ENCODE measurements at regions not wholly inside any gene's neighbourhood (a gene's known extent, or its start where the extent isn't known, plus 50 kb on each side); places are given as distances from the start of the nearest gene placed in this dataset.

DNA sequence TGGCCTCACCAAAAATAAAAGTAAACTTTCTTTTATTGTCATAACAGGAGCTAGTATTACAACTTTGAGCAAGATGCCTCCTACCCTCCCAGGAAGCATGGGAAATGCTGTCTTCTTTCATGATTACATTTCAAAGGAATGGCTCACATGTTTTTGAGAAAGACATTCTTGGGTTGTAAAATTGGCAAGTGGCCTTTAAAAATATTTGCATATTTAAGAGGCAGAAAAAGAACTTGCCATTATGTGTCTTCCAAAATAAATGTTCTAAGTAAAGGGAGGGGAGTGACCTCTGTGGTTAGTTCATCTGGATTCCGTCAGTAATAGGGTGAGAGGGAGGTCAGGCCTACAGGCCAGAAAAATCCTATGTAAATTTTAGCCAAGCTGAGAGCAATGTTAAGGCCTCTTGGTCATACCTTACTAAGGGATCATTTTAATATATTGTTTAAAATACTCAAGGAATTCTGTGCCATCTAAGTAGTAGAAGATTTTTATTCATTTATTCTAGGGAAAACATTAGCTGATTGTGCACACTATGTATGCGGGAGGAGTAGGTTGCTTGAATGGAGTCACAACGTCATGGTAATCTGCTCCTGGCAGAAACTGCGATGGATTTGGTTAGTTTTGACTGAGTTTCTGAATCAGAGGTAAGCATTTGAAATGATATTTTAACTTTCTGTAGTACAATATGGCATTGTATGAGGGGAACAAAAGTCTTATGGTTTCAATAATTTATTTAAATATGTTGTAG lies 1485.7 kb upstream of the CDH9 start:
- H3K27ac ChIP-seq = no peak overlapping the region

DNA sequence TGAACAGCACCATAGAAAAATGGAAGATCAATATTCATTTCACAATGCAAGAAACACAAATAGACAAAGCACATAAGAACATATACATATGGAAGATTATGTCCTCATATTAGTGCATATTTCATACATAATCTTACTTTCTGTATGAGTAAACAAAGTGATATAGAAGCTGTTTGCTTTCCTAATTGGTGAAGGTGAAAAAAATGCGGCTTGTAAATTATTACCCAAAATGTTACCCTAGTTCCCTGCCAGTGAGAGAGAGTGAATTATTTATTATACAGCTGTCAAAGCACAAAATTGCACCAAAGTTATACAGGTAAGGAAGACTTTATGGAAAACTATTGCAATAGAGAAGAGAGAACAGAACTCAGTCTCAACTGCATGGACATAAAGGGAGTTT lies 1485.0 kb upstream of the CDH9 start:
- Histone ChIP-seq H3K27ac (no peak overlapping the region), H3K4me3 (no peak overlapping the region)

More for the DNA sequence above, 1485.7 kb upstream of the CDH9 start:
- no peak overlapping the region for H3K4me3 ChIP-seq

DNA sequence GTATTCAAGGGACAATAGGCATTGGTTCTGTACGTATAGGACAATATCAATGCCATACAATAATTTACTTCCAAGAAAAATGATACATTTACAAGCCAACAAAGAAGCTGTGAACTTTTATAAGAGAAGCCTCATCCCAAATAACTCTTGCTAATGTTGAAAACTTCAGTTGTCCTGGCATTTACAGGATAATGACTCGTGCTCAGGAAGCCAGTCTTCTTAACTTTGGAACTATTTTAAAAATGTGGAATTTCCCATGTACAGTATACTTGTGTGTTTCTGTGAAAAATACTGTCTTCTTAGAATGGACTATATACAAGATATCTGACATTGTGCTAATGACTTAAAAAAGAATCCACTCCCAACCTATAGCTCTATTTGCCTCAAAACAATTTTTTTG lies 1479.3 kb upstream of the CDH9 start:
- H3K4me3 ChIP-seq = no peak overlapping the region
- no peak overlapping the region for H3K27ac ChIP-seq

DNA sequence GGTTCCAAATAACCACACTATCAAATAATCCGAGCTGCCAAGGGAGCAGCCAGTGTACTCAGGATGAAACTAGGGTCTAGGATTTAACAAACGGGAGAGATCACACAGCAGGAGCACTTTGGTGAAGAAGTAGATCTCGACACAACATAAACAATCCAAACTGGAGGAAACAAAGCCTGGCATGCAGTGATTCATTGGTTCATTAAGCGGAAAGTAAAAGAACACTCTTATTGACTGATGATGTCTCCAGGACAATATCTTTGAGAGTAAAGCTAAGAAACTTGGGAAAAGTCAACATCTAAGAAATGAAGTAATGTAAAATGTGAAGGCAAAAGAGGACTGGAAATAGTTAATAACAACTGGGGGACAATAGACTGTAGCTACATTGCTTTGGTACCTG lies 1478.3 kb upstream of the CDH9 start:
- Histone ChIP-seq H3K27ac (no peak overlapping the region), H3K4me3 (no peak overlapping the region)

DNA sequence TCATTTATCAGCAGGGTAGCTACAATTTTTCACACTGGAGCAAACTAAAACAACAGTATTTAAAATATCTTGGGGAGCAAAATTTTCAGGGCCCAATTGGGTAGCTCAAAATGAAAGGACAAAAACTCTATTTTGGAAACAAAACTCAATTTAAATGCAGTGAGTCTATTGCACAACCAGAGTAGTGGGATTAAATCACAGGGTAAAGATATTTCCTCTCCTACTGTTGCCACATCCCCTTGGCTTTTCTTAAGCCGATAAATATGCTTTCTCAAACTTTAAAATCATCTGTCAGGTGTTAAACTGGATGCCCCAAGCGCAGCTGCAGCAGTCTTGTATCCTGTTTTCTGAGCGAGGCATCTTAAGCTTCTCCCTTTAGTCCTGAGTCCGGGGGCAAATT lies 1474.3 kb upstream of the CDH9 start:
- no peak overlapping the region for H3K4me3 ChIP-seq
- no peak overlapping the region for H3K27ac ChIP-seq

DNA sequence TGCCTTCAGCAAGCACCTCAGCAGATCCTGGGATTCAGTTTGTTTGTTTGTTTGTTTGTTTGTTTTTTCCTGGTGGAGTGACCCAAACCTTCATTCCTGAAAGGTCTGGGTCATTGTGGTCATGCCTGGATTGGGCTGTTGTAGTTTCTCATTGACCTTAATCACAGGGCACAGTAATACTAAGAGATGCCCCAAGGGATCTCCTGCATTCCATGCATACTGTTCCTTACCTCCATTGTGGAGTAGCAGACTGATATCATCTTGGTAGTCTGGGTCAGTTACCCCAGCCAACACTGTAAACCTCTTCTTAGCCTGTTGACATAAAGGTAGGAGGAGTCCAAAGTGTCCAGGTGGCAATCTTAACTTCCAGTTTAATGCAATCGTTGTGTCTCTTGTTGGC lies 1466.7 kb upstream of the CDH9 start:
- no peak overlapping the region for H3K27ac ChIP-seq
- no peak overlapping the region for H3K4me3 ChIP-seq

DNA sequence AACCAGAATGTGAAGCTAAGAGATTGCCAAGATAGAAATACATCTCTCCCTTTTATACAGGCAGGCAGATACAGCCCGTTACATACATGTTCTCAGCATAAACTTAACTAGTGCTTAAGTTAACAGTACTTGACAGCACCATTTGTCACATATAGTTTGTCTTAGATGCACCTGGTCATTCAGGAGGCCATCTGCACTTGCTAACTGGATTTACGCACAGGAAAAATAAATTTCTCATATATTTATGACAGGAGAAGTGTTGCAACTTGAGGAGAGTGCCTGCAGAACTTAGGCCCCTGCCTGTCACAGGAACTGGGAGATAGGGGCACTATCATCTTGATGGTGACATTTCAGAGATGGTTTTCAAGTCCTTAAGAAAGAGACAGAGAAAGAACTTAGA lies 1462.1 kb upstream of the CDH9 start:
- Histone ChIP-seq H3K4me3 (no peak overlapping the region), H3K27ac (no peak overlapping the region)

DNA sequence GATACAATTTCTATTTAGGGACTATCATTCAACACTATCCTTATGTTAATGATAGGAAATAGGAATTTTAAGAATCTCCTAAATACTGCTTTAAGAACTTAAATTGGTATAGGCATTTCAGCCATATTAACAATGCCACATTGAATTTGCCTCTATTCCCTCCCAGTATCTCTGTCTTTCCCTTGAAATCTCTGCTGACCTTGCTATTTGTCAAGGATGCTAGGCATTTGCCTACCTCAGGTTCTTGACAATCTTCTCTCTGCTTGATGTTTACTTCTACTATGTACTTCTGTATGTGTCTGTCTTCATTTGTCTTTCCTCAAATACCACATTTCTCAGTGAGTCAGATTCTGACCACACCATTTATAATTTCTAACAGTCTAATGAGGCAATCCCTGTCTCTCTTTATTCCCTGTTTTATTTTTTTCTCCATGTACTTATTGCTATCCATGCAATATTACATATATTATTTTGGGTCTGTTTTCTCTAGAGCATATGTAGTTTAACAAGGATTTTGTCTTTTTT lies 1461.4 kb upstream of the CDH9 start:
- Histone ChIP-seq H3K27ac (no peak overlapping the region), H3K4me3 (no peak overlapping the region)

DNA sequence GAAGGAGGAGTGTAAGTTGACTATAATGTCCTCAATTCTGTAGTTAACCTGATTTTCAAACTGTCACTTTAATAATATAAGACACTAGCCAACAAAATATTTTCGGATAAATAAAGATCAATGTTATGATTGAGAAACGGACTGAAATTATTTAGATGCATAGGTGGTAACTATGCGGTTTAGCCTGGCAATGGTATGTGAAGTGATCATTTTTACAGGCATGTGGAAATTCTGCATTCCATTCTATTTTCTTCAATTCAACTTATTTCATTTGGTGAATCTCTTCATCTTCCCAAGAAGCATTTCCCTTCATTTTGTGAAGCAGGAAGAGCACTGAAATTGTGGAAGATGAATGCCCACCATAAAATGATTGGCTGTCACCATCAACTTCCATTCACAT lies 1457.5 kb upstream of the CDH9 start:
- Histone ChIP-seq H3K4me3 (no peak overlapping the region), H3K27ac (no peak overlapping the region)

DNA sequence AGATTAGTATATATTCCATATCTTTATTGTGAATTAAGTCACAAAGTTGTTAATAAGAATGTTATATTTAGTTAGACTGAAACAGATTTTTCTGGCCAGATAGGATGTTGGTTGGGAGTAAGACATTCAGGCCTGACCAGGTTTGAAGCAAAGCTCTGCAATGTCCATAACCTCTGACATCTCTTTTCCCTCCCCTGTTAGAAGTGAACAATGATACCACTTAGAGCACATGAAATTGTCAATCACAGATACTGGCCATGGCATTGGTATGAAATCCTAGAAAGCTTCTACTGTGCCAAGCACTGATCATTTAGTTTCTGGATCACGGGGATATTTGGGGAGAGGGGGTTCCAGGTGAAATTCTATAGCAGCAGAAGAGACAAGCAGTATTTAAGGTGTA lies 1455.1 kb upstream of the CDH9 start:
- H3K27ac ChIP-seq = no peak overlapping the region
- H3K4me3 ChIP-seq = no peak overlapping the region

DNA sequence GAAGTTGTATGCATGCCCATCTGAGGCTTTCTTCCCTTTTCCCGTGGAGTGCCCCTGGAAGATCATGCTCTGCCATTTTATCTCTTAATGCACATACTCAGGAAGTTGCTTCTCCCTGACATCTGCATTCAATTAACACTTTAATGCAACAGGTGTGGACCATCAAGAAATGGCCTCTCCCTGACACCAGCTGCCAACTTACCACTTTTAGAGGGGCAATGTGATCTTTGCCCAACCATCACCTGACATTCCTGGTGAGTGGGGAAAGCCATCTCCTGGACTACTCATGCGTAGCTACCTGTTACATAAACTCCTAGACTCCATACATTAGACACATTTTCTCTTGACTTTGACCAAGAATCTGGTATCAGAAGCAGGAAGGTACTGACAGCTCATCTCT lies 1450.4 kb upstream of the CDH9 start:
- Histone ChIP-seq H3K27ac (no peak overlapping the region), H3K4me3 (no peak overlapping the region)

DNA sequence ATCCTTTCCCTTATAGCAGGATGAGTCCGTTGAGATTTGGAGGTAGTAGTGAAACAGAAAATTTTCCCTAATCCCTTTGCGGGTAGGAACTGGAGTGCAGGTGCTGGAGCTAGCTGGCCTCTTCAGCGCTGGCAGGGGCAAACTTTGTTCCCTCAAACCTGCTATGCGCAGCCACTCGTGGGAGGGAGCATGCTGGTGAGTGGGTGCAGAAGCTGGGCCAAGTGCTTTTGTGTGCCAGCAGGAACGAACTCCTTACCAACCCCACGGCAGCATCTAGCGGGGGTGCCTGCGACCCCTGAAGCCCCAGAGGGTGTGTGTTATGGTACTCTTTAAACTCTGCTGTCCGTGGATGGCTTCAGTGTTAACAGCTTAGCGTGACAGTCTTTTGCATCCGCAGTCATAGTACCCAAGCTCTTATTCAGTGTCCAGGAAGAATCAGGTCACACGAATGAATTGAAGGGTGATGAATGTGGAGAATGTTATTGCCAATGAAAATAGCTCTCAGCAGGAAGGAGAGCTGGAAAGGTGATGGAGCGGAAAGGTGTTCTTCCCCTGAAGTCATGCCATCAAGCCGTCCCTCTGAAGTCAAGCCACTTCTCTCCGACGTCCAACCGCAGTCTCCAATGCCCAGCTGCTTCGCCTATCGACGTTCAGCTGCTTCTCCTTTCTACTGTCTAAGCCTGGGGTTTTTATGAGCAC lies 1445.1 kb upstream of the CDH9 start:
- Histone ChIP-seq H3K4me3 (no peak overlapping the region), H3K27ac (no peak overlapping the region)

DNA sequence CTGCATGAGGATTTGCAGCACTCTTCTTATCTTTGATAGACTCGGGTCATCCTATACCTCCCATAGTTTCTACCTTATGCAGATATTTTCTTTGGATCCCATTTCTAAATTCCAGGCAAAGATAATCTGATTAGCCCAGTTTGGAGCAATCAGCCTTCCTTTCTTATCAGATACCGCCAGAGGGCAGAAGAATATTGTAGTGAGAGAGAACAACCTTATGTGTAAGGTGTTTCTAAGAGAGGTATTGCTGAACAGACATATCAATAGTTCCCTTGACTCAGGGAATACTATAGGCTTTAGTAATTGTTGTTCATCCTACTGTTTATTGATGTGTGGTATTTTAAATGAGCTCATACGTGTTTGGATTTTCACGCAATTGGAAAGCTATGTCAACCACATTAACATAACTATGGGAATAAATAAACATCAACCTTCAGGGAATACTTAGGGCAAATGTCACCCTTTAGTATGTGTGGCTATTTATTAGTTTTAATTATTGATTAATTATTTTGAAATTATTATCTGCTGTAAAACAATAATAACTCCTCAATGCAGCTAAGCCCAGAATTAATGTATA lies 1435.2 kb upstream of the CDH9 start:
- Histone ChIP-seq H3K27ac (no peak overlapping the region), H3K4me3 (no peak overlapping the region)

DNA sequence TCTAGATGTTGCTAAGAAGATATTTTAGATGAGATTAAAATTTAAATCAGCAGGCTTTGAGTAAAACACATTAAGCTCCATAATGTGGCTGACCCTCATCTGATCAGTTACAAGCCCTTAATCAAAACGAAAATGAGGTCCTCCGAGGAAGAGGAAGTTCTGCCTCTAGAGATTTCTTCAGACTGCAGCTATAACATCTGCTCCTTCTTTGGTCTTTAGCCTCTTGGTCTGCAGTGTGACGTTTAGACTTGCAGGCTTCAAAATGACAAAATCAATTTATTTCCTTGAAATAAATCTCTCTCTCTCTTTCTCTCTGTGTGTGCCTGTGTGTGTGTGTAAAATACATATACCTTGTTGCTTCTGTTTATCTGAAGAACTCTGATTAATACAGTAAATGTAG lies 1429.8 kb upstream of the CDH9 start:
- H3K4me3 ChIP-seq = no peak overlapping the region
- H3K27ac ChIP-seq = no peak overlapping the region

DNA sequence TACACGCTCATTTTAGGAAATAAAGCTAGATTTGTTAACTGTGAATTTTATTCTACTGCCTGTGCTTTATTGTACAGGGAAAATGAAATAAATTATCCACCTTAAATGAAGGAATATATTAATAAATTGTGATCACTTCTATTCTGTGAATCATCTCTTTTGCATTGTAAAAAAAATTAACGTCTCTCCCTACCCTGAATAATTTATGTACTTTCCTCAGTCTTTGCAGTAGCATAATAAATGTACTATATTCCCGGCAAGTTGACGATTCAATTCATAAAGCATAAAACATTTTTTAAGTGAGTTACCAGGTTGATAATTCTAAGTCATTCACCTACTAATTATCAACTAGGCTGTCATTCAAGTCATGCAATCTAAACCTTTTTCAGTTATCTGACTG lies 1425.3 kb upstream of the CDH9 start:
- Histone ChIP-seq H3K27ac (no peak overlapping the region), H3K4me3 (no peak overlapping the region)

DNA sequence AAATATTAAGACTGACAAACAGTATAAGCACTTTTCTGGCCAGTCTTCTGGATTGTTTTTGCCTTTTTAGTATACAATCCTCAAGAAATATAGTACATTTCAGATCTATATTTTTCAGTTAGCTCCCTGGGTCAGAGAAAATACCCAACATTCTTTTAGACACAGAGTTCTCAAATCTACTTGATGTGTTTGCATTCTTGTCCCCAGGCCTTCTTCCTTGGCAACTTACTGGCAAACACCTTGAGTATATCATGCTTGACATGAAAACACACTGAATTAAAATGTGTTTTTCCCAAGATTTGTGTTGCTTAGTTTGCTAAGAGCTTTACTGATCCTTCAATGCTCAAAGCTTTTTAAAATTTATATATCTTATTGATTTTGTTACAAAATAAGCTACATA lies 1413.1 kb upstream of the CDH9 start:
- Histone ChIP-seq H3K27ac (no peak overlapping the region), H3K4me3 (no peak overlapping the region)

DNA sequence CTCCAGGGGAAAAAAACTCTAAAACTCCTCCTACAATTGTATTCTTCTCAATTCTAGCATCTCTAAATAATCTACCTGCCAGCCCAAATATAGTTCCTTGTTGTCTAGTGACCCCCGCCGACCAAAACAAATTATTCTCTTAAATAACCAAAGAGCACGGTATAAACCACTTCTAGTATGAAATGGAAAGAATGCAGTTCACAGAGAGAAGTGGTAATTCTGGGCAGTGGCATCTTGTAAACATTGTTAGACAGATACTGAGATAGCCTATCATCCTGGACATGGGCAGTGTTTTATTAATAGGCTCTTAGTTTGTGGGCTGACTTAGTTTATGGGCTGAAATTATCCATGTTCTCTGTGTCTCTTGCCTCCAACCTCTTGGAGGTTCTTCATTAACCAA lies 1412.6 kb upstream of the CDH9 start:
- no peak overlapping the region for H3K4me3 ChIP-seq
- H3K27ac ChIP-seq = no peak overlapping the region

DNA sequence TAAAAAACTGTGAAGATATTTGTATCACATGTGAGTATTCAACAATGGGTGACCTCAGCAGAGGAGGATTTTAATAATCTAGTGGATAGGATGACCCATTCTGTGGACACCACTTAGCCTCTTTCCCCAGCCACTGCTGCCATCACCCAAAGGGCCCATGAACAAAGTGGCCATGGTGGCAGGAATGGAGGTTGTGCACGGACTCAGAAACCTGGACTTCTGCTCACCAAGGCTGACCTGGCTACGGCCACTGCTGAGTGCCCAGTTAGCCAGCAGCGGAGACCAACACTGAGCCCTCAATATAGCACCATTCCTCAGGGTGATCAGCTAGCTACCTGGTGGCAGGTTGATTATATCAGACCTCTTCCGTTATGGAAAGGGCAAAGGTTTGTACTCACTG lies 1410.4 kb upstream of the CDH9 start:
- Histone ChIP-seq H3K27ac (no peak overlapping the region), H3K4me3 (no peak overlapping the region)

DNA sequence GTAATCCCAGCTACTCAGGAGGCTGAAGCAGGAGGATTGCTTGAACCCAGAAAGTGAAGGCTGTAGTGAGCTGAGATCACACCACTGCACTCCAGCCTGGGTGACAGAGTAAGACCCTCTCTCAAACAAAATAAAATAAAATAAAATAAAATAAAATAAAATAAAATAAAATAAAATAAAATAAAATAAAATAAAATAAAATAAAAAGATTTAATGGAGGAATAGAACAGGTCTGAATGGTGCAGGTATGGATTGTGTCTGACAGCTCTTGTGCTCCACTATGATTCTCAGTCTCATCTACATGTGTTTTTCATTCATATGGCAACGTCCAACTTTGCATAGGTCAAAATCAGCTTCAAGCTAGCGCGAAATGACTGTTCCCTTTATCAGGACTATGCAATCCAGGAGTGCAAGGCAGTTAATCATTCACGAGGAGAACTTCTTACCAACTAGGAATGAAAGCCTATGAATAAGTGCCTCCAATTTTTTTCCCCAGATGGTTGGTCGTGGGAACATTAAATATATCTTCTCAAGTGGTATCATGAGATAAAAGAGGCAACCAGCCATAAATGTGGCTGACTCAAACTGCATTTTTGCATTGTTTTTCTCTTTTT lies 1392.3 kb upstream of the CDH9 start:
- no peak overlapping the region for H3K27ac ChIP-seq

DNA sequence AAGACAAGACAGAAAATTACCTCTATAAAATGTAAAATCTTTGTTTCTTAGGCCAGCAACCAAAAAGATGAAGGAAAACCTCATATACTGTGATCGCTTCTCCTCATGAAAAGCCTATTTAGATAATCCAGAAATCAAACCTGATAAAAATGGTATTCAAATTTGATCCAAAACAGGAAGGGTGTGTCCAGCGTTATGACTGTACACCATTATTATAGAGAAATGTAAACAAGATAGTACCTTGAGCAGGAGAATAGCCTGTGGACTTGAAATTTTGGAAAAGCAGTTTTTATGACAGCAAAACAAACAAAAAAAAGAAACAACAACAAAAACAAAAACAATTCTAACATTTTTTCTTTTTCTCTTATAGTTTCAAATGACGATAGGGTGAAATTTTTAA lies 1382.8 kb upstream of the CDH9 start:
- Histone ChIP-seq H3K27ac (no peak overlapping the region), H3K4me3 (no peak overlapping the region)

More for the DNA sequence above, 1392.3 kb upstream of the CDH9 start:
- H3K4me3 ChIP-seq = no peak overlapping the region

All from skin epidermis (tissue), 12 donors.